HUES6 (cell line): ENCODE measurements at regions not wholly inside any gene's neighbourhood (a gene's known extent, or its start where the extent isn't known, plus 50 kb on each side); places are given as distances from the start of the nearest gene placed in this dataset.

Experiments used
- H3K27ac ChIP-seq: 2 replicates; pipeline ENCODE4 v1.7.0; 2013; ENCODE audit warnings: low read depth, mild to moderate bottlenecking, low read length, inconsistent platforms
- H3K27me3 ChIP-seq: 2 replicates; pipeline ENCODE4 v1.6.1; 2013; ENCODE audit warnings: low read length; ENCODE audit not compliant: control insufficient read depth, insufficient read depth
- H3K36me3 ChIP-seq: 2 replicates; pipeline ENCODE4 v1.6.1; 2013; ENCODE audit warnings: low read length; ENCODE audit not compliant: control insufficient read depth, insufficient read depth
- H3K4me1 ChIP-seq: 2 replicates; pipeline ENCODE4 v1.6.1; 2013; ENCODE audit warnings: low read length; ENCODE audit not compliant: control insufficient read depth, insufficient read depth
- H3K4me3 ChIP-seq: 2 replicates; pipeline ENCODE4 v1.5.1; 2013; ENCODE audit warnings: low read depth, low read length
- H3K9ac ChIP-seq: one replicate; pipeline ENCODE4 v1.6.1; 2013; ENCODE audit warnings: mild to moderate bottlenecking, low read length
- H3K9me3 ChIP-seq: 2 replicates; pipeline ENCODE4 v1.6.1; 2013; ENCODE audit warnings: low read depth, low read length; ENCODE audit not compliant: control insufficient read depth, insufficient read depth

DNA sequence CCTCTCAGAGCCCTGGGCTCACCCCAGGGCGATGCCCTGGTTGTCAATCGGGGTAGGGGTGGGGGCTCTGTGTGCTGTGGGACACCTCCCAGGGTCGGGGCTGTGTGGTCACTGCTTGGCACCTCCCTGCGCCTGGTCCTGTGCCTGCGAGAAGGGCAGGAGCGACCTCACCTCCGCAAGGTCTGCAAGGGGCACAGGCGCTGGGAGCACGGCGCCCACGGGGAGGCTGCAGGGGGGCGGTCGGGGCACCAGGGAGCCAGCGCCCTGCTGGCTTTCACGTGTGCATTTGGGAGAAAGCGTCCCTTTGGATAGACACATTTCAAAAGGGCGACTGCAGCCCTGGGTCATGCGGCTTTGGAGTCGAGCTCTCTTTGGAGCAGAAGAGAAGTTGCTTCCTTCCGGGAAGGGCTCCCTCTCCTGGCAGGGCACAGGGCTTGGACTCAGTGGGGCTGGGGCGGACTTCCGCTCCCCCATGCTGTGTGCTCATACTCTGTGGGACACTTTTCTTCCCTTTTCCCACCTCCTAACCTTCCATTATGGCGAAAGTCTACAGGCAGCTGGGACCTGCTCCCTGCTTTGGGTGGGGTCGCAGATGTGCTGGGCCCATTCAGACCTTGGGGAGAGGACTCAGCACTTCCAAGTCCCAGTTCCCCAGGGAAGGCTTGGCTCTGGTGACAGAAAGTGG lies 52.9 kb upstream of the SLC28A3 start:
- no peak overlapping the region for H3K27ac ChIP-seq
- peaks cover 4% of the 10 kb centered on the region; the same call in 1 of the 2 replicates for H3K4me1 ChIP-seq
- peaks cover 3% of the 10 kb centered on the region; the same call in 1 of the 2 replicates for H3K27me3 ChIP-seq
- H3K36me3 ChIP-seq: no peaks in the 10 kb centered on the region
- H3K9me3 ChIP-seq: no peaks in the 10 kb centered on the region
- H3K4me3 ChIP-seq: no peak overlapping the region
- H3K9ac ChIP-seq: no peak overlapping the region

DNA sequence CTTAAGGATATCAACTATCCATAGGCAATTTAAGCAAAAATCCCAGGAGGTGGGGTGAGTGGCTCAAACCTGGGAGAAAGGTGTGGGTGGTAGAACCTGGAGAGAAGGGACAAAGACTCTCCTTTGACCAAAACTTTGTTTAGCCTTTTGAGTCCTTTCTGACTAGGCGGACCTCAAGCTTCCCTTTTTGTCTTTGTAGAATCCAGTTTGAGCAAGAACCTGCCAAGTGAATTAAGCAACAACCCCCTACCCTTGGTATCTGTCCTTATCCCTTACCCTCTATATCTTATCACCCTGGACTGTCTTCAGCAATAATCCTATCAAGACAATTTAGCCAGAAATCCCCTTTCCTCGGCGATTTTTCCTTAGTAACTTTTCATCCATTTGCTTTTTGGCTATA lies 53.5 kb upstream of the SLC28A3 start:
- Histone ChIP-seq H3K36me3 (no peaks in the 10 kb centered on the region), H3K27me3 (peaks cover 3% of the 10 kb centered on the region; the same call in 1 of the 2 replicates), H3K4me3 (no peak overlapping the region), H3K9me3 (no peaks in the 10 kb centered on the region), H3K27ac (no peak overlapping the region), H3K9ac (no peak overlapping the region), H3K4me1 (peaks cover 4% of the 10 kb centered on the region; the same call in 1 of the 2 replicates)

DNA sequence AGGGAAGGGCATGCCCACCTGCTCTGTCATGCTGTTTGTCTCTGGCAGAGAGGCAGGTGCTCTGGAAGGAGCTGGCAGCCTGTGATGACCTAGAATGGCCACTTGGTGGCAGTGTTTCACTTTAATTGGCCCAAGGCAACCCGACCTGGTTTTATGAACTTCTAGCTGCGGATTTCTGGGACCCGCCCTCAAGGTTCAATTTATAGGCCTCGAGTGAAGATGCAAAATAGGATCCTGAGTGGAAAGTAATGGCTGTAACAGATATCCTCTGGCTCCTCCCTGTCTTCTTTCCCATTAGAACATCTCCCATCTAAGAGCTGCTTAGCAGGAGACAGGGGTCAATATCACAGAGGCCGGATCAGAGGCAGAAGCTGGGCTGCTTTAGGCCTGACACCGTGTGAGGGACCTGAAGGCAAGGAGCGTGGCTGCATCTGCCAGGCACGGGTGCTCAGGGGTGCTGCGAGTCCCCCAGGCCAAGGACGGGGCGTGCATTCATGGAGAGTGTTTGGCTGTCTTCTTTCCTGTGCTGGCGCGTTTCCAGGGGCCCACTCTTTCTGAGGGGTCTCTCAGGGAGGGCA lies 56.7 kb upstream of the SLC28A3 start:
- H3K4me3 ChIP-seq: no peak overlapping the region
- peaks cover 8% of the 10 kb centered on the region for H3K9me3 ChIP-seq
- H3K27me3 ChIP-seq: peaks cover 3% of the 10 kb centered on the region; the same call in 1 of the 2 replicates
- peaks cover 4% of the 10 kb centered on the region; the same call in 1 of the 2 replicates for H3K4me1 ChIP-seq
- H3K36me3 ChIP-seq: no peaks in the 10 kb centered on the region
- no peak overlapping the region for H3K9ac ChIP-seq
- H3K27ac ChIP-seq: no peak overlapping the region

DNA sequence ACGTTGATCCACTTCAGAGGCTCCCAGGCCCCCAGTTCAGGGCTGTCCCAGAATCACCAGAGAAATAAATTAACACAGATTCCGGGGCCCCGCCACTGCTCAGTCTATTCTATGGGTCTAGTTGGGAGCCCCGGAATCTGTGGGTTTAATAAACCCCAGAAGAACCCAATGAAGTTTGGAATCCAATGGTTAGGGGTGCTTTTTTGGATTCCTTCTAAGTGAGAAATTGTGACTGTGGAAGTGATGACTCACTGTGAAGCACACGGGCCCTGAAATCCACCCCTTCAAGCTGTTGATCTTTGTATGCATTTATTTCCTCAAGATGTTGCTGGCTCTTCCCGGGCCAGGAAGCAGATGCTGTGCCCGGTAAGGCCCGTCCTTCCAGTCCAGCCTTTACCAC lies 57.3 kb upstream of the SLC28A3 start:
- Histone ChIP-seq H3K9ac (no peak overlapping the region), H3K9me3 (peaks cover 8% of the 10 kb centered on the region), H3K4me3 (no peak overlapping the region), H3K4me1 (peaks cover 4% of the 10 kb centered on the region; the same call in 1 of the 2 replicates), H3K27me3 (peaks cover 3% of the 10 kb centered on the region; the same call in 1 of the 2 replicates), H3K27ac (no peak overlapping the region), H3K36me3 (no peaks in the 10 kb centered on the region)

DNA sequence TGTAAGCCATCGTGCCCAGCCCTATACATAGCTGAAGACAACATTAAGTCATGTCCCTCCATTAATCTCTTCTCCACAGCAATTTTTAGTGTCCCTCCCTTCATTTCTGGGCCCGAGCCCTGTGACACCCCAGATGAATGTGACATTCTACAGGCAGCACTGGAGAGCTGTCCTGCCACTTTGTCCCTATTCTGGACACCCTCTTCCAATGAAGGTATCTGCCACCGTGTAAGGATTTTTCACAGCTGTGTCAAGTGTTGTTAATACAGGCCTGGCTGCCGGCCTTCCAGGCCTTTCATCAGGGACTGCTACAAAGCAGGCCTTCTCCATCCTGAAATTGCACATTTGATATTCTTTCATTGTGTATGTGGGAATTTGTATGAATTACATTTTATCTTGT lies 62.0 kb upstream of the SLC28A3 start:
- H3K27me3 ChIP-seq: no peaks in the 10 kb centered on the region
- no peaks in the 10 kb centered on the region for H3K36me3 ChIP-seq
- H3K4me3 ChIP-seq: no peak overlapping the region
- no peak overlapping the region for H3K27ac ChIP-seq
- H3K4me1 ChIP-seq: peaks cover under 1% of the 10 kb centered on the region; the same call in 1 of the 2 replicates
- no peak overlapping the region for H3K9ac ChIP-seq
- peaks cover 17% of the 10 kb centered on the region for H3K9me3 ChIP-seq

DNA sequence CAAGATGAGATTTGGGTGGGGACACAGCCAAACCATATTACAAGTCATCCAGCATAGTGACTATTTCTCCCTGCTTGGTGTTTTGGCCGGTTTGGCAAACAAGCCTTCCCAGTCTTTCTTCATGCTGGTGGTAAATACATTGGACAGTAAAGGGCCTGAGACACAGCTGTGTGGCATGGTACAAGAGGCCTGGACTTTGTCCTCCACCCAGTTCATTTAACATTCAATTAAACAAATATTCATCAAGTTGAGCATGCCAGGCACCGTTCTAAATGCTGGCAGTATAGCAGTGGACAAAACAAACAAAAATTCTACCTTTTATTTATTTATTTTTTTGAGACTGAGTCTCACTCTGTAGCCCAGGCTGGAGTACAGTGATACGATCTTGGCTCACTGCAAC lies 62.7 kb upstream of the SLC28A3 start:
- Histone ChIP-seq H3K27ac (no peak overlapping the region), H3K4me3 (no peak overlapping the region), H3K9me3 (peaks cover 24% of the 10 kb centered on the region), H3K36me3 (no peaks in the 10 kb centered on the region), H3K27me3 (no peaks in the 10 kb centered on the region), H3K9ac (no peak overlapping the region), H3K4me1 (no peaks in the 10 kb centered on the region)

DNA sequence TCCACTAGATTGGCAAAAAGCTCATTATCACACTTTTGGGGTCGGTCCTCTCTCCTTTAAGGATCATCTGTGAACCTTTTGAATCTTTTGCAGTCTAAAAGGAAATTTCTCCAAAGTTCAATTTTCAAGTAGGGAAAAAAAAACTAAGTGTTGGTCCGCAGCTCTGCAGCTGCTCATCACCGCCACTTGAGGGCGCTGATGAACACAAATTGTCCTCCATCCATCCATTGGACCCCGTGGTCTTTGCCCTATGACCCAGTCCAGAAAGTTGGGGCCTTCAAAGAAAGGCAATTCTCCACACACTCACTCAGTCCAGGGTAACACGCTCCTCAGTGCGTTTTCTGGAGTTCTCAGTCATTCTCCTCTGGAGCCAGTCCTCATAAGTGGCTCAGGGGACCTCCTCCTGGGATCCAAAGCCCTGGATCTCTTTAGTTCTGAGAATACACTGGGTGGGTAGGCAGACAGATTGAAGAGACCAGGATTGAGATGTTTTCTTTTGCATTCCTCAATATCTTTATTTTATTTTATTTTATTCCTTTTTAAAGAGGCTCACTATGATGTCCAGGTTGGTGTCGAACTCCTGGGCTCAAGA lies 63.6 kb upstream of the SLC28A3 start:
- Histone ChIP-seq H3K4me1 (no peaks in the 10 kb centered on the region), H3K9me3 (peaks cover 30% of the 10 kb centered on the region), H3K36me3 (no peaks in the 10 kb centered on the region), H3K27me3 (no peaks in the 10 kb centered on the region), H3K27ac (no peak overlapping the region), H3K9ac (no peak overlapping the region), H3K4me3 (no peak overlapping the region)

DNA sequence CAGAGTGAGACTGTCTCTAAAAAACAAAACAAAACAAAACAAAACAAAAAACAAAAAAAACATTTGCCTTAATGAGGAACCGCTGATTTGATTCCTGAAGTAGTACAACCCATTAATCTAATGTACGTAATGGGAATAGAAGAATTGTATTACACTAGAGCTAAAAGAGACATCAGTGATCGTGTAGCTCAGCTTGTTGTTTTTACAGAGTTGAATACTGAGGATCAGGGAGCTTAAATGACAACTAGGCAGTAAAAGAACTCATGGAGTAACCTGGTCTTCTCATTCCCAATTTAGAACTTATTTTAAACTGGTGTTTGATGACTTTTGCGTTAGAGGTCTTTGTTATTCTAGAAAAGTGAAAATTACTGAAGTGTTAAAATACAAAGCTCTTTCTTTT lies 65.1 kb upstream of the SLC28A3 start:
- Histone ChIP-seq H3K36me3 (no peaks in the 10 kb centered on the region), H3K4me3 (no peak overlapping the region), H3K27ac (no peak overlapping the region), H3K4me1 (no peaks in the 10 kb centered on the region), H3K9me3 (peaks cover 27% of the 10 kb centered on the region), H3K27me3 (no peaks in the 10 kb centered on the region), H3K9ac (no peak overlapping the region)

DNA sequence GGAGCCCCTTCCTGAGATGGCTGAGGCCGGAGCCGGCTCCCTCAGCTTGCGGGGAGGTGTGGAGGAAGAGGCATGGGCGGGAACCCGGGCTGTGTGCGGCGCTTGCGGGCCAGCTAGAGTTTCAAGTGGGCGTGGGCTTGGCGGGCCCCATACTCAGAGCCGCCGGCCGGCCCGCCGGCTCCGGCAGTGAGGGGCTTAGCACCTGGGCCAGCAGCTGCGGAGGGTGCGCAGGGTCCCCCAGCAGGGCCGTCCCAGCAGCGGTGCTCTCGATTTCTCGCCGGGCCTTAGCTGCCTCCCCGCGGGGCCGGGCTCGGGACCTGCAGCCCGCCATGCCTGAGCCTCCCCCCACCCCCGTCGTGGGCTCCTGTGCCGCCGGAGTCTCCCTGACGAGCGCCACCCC lies 67.9 kb upstream of the SLC28A3 start:
- H3K9ac ChIP-seq: no peak overlapping the region
- H3K27me3 ChIP-seq: no peaks in the 10 kb centered on the region
- H3K36me3 ChIP-seq: no peaks in the 10 kb centered on the region

DNA sequence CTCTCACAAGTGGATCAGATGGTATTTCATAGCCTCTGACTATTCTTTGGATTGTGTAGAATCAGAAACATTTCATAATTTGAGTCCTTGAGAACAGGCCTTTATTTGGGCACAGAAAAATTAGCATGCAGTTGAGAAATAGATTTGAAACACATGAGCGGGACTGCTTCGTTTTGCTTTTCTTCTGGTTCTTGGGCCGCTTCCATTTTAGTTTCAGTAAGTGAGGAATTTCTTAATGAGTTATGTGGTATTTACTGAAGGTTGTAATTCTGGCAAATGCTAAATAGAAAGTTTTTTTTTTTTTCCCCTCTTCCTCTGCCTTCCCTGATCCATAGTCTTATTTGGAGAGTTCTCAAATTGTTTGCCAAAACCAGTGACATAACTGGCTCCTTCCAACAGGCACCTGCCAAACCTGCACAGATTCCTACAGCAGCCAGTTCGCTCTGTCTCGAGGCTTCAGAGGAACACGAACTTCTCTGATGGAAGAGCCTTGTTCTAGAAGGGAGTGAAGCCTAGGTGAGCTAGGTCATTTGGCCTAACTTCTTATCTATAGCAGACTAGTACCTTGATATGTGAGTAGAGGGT lies 71.2 kb upstream of the SLC28A3 start:
- no peak overlapping the region for H3K9ac ChIP-seq
- H3K27ac ChIP-seq: no peak overlapping the region
- peaks cover 25% of the 10 kb centered on the region for H3K9me3 ChIP-seq
- no peaks in the 10 kb centered on the region for H3K4me1 ChIP-seq
- no peaks in the 10 kb centered on the region for H3K27me3 ChIP-seq
- H3K4me3 ChIP-seq: no peak overlapping the region
- H3K36me3 ChIP-seq: no peaks in the 10 kb centered on the region

More for the DNA sequence above, 67.9 kb upstream of the SLC28A3 start:
- Histone ChIP-seq H3K4me1 (no peaks in the 10 kb centered on the region), H3K27ac (no peak overlapping the region), H3K9me3 (peaks cover 27% of the 10 kb centered on the region), H3K4me3 (no peak overlapping the region)

DNA sequence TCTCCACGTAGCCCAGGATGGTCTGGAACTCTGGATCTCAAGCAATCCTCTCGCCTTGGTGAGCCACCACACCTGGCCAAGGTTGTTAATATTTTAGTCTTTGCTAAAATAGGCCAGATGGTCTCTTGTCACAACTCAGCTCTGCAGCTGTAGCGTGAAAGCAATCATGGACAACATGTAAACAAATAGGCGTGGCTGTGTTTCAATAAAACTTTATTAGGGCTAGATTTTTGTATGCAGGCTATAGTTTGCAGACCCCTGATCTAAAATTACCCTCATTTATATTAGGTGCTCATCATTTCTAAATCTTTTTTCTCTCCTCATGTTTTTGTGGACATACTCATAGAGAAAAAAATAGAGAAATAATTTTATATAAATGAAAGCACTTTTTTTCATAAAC lies 72.1 kb upstream of the SLC28A3 start:
- Histone ChIP-seq H3K36me3 (no peaks in the 10 kb centered on the region), H3K27ac (no peak overlapping the region), H3K9ac (no peak overlapping the region), H3K4me1 (no peaks in the 10 kb centered on the region), H3K27me3 (no peaks in the 10 kb centered on the region), H3K4me3 (no peak overlapping the region), H3K9me3 (peaks cover 16% of the 10 kb centered on the region)
